ENCODE measurements at regions not wholly inside any gene's neighbourhood (a gene's known extent, or its start where the extent isn't known, plus 50 kb on each side); places are given as distances from the start of the nearest gene placed in this dataset.

- Mint-ChIP-seq H3K36me3 (ENCODE audit: low read depth) (no peaks in the 10 kb centered on the region), H3K9me3 (no peaks in the 10 kb centered on the region), H3K4me1 (ENCODE audit: low read depth) (no peaks in the 10 kb centered on the region), H3K27me3 (ENCODE audit: low read depth) (no peaks in the 10 kb centered on the region), H3K27ac (no peak overlapping the region), H3K4me3 (no peak overlapping the region)
Measured at GRCh38 chr20:54364365-54364764, 111.0 kb upstream of the DOK5 start.

GRCh38 chr20:54364919-54365318 is 110.5 kb upstream of the DOK5 start:
- H3K27me3 Mint-ChIP-seq (ENCODE audit: low read depth) = no peaks in the 10 kb centered on the region
- no peaks in the 10 kb centered on the region for H3K36me3 Mint-ChIP-seq (ENCODE audit: low read depth)
- H3K9me3 Mint-ChIP-seq = no peaks in the 10 kb centered on the region
- H3K4me3 Mint-ChIP-seq = no peak overlapping the region
- H3K27ac Mint-ChIP-seq = no peak overlapping the region
- no peaks in the 10 kb centered on the region for H3K4me1 Mint-ChIP-seq (ENCODE audit: low read depth)

GRCh38 chr20:54366669-54367344 is 108.6 kb upstream of the DOK5 start:
- no peak overlapping the region for H3K4me3 Mint-ChIP-seq
- H3K9me3 Mint-ChIP-seq = no peaks in the 10 kb centered on the region
- no peaks in the 10 kb centered on the region for H3K27me3 Mint-ChIP-seq (ENCODE audit: low read depth)
- H3K27ac Mint-ChIP-seq = no peak overlapping the region
- no peaks in the 10 kb centered on the region for H3K36me3 Mint-ChIP-seq (ENCODE audit: low read depth)
- no peaks in the 10 kb centered on the region for H3K4me1 Mint-ChIP-seq (ENCODE audit: low read depth)

- no peaks in the 10 kb centered on the region for H3K4me1 Mint-ChIP-seq (ENCODE audit: low read depth)
- no peaks in the 10 kb centered on the region for H3K27me3 Mint-ChIP-seq (ENCODE audit: low read depth)
- H3K27ac Mint-ChIP-seq = no peak overlapping the region
- no peaks in the 10 kb centered on the region for H3K9me3 Mint-ChIP-seq
- no peak overlapping the region for H3K4me3 Mint-ChIP-seq
- no peaks in the 10 kb centered on the region for H3K36me3 Mint-ChIP-seq (ENCODE audit: low read depth)
Measured at GRCh38 chr20:54368570-54368969, 106.8 kb upstream of the DOK5 start.

GRCh38 chr20:54372313-54372712 is 103.1 kb upstream of the DOK5 start:
- no peaks in the 10 kb centered on the region for H3K9me3 Mint-ChIP-seq
- no peaks in the 10 kb centered on the region for H3K27me3 Mint-ChIP-seq (ENCODE audit: low read depth)
- H3K4me1 Mint-ChIP-seq (ENCODE audit: low read depth) = no peaks in the 10 kb centered on the region
- no peak overlapping the region for H3K4me3 Mint-ChIP-seq
- H3K36me3 Mint-ChIP-seq (ENCODE audit: low read depth) = no peaks in the 10 kb centered on the region
- H3K27ac Mint-ChIP-seq = no peak overlapping the region

- no peak overlapping the region for H3K4me3 Mint-ChIP-seq
- H3K4me1 Mint-ChIP-seq (ENCODE audit: low read depth) = no peaks in the 10 kb centered on the region
- no peak overlapping the region for H3K27ac Mint-ChIP-seq
- H3K36me3 Mint-ChIP-seq (ENCODE audit: low read depth) = no peaks in the 10 kb centered on the region
- H3K9me3 Mint-ChIP-seq = no peaks in the 10 kb centered on the region
- no peaks in the 10 kb centered on the region for H3K27me3 Mint-ChIP-seq (ENCODE audit: low read depth)
Measured at GRCh38 chr20:54377992-54378773, 97.2 kb upstream of the DOK5 start.

GRCh38 chr20:54379893-54380584 is 95.4 kb upstream of the DOK5 start:
- Mint-ChIP-seq H3K9me3 (no peaks in the 10 kb centered on the region), H3K27me3 (ENCODE audit: low read depth) (no peaks in the 10 kb centered on the region), H3K4me3 (no peak overlapping the region), H3K36me3 (ENCODE audit: low read depth) (no peaks in the 10 kb centered on the region), H3K27ac (no peak overlapping the region), H3K4me1 (ENCODE audit: low read depth) (no peaks in the 10 kb centered on the region)

GRCh38 chr20:54382419-54382818 is 93.0 kb upstream of the DOK5 start:
- no peaks in the 10 kb centered on the region for H3K36me3 Mint-ChIP-seq (ENCODE audit: low read depth)
- H3K27me3 Mint-ChIP-seq (ENCODE audit: low read depth) = no peaks in the 10 kb centered on the region
- no peak overlapping the region for H3K27ac Mint-ChIP-seq
- no peaks in the 10 kb centered on the region for H3K4me1 Mint-ChIP-seq (ENCODE audit: low read depth)
- H3K9me3 Mint-ChIP-seq = no peaks in the 10 kb centered on the region
- H3K4me3 Mint-ChIP-seq = no peak overlapping the region

- Mint-ChIP-seq H3K27me3 (ENCODE audit: low read depth) (no peaks in the 10 kb centered on the region), H3K36me3 (ENCODE audit: low read depth) (no peaks in the 10 kb centered on the region), H3K4me1 (ENCODE audit: low read depth) (no peaks in the 10 kb centered on the region), H3K4me3 (no peak overlapping the region), H3K9me3 (no peaks in the 10 kb centered on the region), H3K27ac (no peak overlapping the region)
Measured at GRCh38 chr20:54385746-54386145, 89.6 kb upstream of the DOK5 start.

GRCh38 chr20:54389596-54390280 is 85.7 kb upstream of the DOK5 start:
- Mint-ChIP-seq H3K9me3 (no peaks in the 10 kb centered on the region), H3K4me3 (no peak overlapping the region), H3K27ac (no peak overlapping the region), H3K4me1 (ENCODE audit: low read depth) (no peaks in the 10 kb centered on the region), H3K36me3 (ENCODE audit: low read depth) (no peaks in the 10 kb centered on the region), H3K27me3 (ENCODE audit: low read depth) (no peaks in the 10 kb centered on the region)

- Mint-ChIP-seq H3K27me3 (ENCODE audit: low read depth) (peaks cover 4% of the 10 kb centered on the region), H3K4me3 (no peak overlapping the region), H3K27ac (no peak overlapping the region), H3K9me3 (peaks cover 4% of the 10 kb centered on the region), H3K36me3 (ENCODE audit: low read depth) (peaks cover 3% of the 10 kb centered on the region), H3K4me1 (ENCODE audit: low read depth) (no peaks in the 10 kb centered on the region)
Measured at GRCh38 chr20:54397292-54398140, 77.9 kb upstream of the DOK5 start.

- H3K4me1 Mint-ChIP-seq (ENCODE audit: low read depth) = no peaks in the 10 kb centered on the region
- H3K27ac Mint-ChIP-seq = no peak overlapping the region
- no peak overlapping the region for H3K4me3 Mint-ChIP-seq
- peaks cover 4% of the 10 kb centered on the region for H3K9me3 Mint-ChIP-seq
- peaks cover 3% of the 10 kb centered on the region for H3K36me3 Mint-ChIP-seq (ENCODE audit: low read depth)
- H3K27me3 Mint-ChIP-seq (ENCODE audit: low read depth) = peaks cover 4% of the 10 kb centered on the region
Measured at GRCh38 chr20:54398814-54399213, 76.6 kb upstream of the DOK5 start.

- no peaks in the 10 kb centered on the region for H3K9me3 Mint-ChIP-seq
- H3K4me3 Mint-ChIP-seq = no peak overlapping the region
Measured at GRCh38 chr20:54405540-54405939, 69.9 kb upstream of the DOK5 start.

GRCh38 chr20:54407459-54407858 is 67.9 kb upstream of the DOK5 start:
- no peaks in the 10 kb centered on the region for H3K4me1 Mint-ChIP-seq (ENCODE audit: low read depth)
- no peak overlapping the region for H3K4me3 Mint-ChIP-seq
- H3K27ac Mint-ChIP-seq = no peak overlapping the region
- no peaks in the 10 kb centered on the region for H3K36me3 Mint-ChIP-seq (ENCODE audit: low read depth)
- no peaks in the 10 kb centered on the region for H3K9me3 Mint-ChIP-seq
- H3K27me3 Mint-ChIP-seq (ENCODE audit: low read depth) = no peaks in the 10 kb centered on the region

More at GRCh38 chr20:54405540-54405939, 69.9 kb upstream of the DOK5 start:
- H3K36me3 Mint-ChIP-seq (ENCODE audit: low read depth) = no peaks in the 10 kb centered on the region
- no peaks in the 10 kb centered on the region for H3K27me3 Mint-ChIP-seq (ENCODE audit: low read depth)
- H3K27ac Mint-ChIP-seq = no peak overlapping the region
- no peaks in the 10 kb centered on the region for H3K4me1 Mint-ChIP-seq (ENCODE audit: low read depth)

All from T-helper 1 cell treated with Interleukin-12 subunit alpha and Interleukin-12 subunit beta and Interleukin-4 antibody, amounts not matched to agents 30 μg/mL and 1 μg/mL, for 36 hours (primary cell).